ENCODE measurements at regions not wholly inside any gene's neighbourhood (a gene's known extent, or its start where the extent isn't known, plus 50 kb on each side); places are given as distances from the start of the nearest gene placed in this dataset.

GRCh38 chr17:71409712-71410111, 711.1 kb upstream of the SOX9 start:
- TF ChIP-seq POLR2A (IDR thresholded peaks at IDR 0.05; ENCODE audit: low read depth, low read length) (no peak), POLR2AphosphoS5 (IDR thresholded peaks at IDR 0.05; ENCODE audit: low read depth, low read length) (no peak), TAF1 (IDR thresholded peaks at IDR 0.05; ENCODE audit: borderline replicate concordance, low read depth, low read length) (no peak)
